Esophagus squamous epithelium (tissue), 4 donors: ENCODE measurements at regions not wholly inside any gene's neighbourhood (a gene's known extent, or its start where the extent isn't known, plus 50 kb on each side); places are given as distances from the start of the nearest gene placed in this dataset.

Experiments
- POLR2A ChIP-seq, 4 donors: fragments of 450-650 bp; IDR thresholded peaks; one replicate each; pipeline ENCODE4 v1.6.1; 2017; ENCODE audit warnings: antibody characterized with exemption in 4 of 4, mild to moderate bottlenecking in 4 of 4, moderate library complexity in 3 of 4
- TF ChIP-seq, protein P1 (sequence below), 6 experiments: fragments of 450-650 bp in 4 of 6; fragments of 200-600 bp in 2 of 6; sonication (generic) in 2 of 6; IDR thresholded peaks; one replicate each; pipeline ENCODE4 v1.5.1; 2016 to 2019; ENCODE audit warnings: antibody characterized with exemption in 6 of 6, mild to moderate bottlenecking in 4 of 6, moderate library complexity in 4 of 6

GRCh38 chr4:29619168-29619567, 1101.0 kb upstream of the PCDH7 start:
- TF ChIP-seq, protein P1, sequence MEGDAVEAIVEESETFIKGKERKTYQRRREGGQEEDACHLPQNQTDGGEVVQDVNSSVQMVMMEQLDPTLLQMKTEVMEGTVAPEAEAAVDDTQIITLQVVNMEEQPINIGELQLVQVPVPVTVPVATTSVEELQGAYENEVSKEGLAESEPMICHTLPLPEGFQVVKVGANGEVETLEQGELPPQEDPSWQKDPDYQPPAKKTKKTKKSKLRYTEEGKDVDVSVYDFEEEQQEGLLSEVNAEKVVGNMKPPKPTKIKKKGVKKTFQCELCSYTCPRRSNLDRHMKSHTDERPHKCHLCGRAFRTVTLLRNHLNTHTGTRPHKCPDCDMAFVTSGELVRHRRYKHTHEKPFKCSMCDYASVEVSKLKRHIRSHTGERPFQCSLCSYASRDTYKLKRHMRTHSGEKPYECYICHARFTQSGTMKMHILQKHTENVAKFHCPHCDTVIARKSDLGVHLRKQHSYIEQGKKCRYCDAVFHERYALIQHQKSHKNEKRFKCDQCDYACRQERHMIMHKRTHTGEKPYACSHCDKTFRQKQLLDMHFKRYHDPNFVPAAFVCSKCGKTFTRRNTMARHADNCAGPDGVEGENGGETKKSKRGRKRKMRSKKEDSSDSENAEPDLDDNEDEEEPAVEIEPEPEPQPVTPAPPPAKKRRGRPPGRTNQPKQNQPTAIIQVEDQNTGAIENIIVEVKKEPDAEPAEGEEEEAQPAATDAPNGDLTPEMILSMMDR (IDR thresholded peaks at IDR 0.05): no peak
- no peak for TF ChIP-seq POLR2A (IDR thresholded peaks at IDR 0.05)
